Stimulated activated CD8-positive, alpha-beta memory T cell treated with anti-CD3 and anti-CD28 coated beads, Interleukin-4, amount 100 ng/mL, for 48 hours (primary cell): ENCODE measurements at regions not wholly inside any gene's neighbourhood (a gene's known extent, or its start where the extent isn't known, plus 50 kb on each side); places are given as distances from the start of the nearest gene placed in this dataset.

ENCODE experiments used
- DNase-seq: peaks from one replicate; pipeline ENCODE4 v3.0.0-alpha.2; 2020

GRCh38 chr3:189118896-189119295 is 52.9 kb upstream of the TPRG1 start:
- DNase-seq: no peak

- DNase-seq: no peak
Measured at GRCh38 chr3:189119950-189120349, 51.8 kb upstream of the TPRG1 start.

GRCh38 chr3:189121092-189121491 is 50.7 kb upstream of the TPRG1 start:
- DNase-seq: no peak
